GM18951 (cell line): ENCODE measurements at regions not wholly inside any gene's neighbourhood (a gene's known extent, or its start where the extent isn't known, plus 50 kb on each side); places are given as distances from the start of the nearest gene placed in this dataset.

Experiments
- POLR2A ChIP-seq: IDR thresholded peaks from 4 replicates; pipeline ENCODE4 v1.6.1; 2011; ENCODE audit warnings: mild to moderate bottlenecking; ENCODE audit not compliant: insufficient read length, insufficient read depth; ENCODE audit errors: extremely low read depth
- in situ Hi-C: fragments of 300-500 bp; cut with MboI; formaldehyde crosslinking; loops from one replicate; pipeline ENCODE4 v1.12.0; 2022; ENCODE audit warnings: low sequenced_read_pairs, mixed read lengths, inconsistent platforms; ENCODE audit not compliant: unreplicated experiment

GRCh38 chr7:118629898-118630438 is 405.5 kb downstream of the ANKRD7 start:
- in situ Hi-C loops = no loop called here
- TF ChIP-seq POLR2A = no peak

- TF ChIP-seq POLR2A = no peak
- in situ Hi-C loops = no loop called here
These were observed 417.9 kb downstream of the ANKRD7 start for GRCh38 chr7:118642396-118642795.

DNA sequence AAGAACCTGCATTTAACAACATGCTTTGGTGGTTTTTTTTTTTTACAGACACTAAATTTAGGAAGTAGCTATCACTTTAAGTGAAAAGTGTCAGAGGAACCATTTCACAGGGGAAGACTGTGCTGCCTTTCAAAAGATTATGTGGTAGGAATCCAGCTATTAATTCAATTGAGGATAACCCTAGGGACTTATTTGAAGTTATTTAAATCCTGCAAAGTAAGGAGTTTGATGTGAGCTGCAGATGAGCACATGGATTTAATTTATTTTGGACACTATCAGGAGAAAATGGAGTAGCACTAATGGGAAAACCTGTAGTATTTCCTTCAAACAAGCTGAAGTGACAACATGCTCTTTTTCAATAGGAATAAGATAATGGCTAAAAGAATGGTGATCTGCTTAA is 419.8 kb downstream of the ANKRD7 start:
- in situ Hi-C loops = no loop called here
- no peak for TF ChIP-seq POLR2A

- TF ChIP-seq POLR2A = no peak
- in situ Hi-C loops = no loop called here
These were observed 423.5 kb downstream of the ANKRD7 start for GRCh38 chr7:118648002-118648401.

GRCh38 chr7:118657391-118658005 is 433.0 kb downstream of the ANKRD7 start:
- in situ Hi-C loops = no loop called here
- no peak for TF ChIP-seq POLR2A

- in situ Hi-C loops = no loop called here
- TF ChIP-seq POLR2A = no peak
These were observed 437.8 kb downstream of the ANKRD7 start for GRCh38 chr7:118662266-118662665.

DNA sequence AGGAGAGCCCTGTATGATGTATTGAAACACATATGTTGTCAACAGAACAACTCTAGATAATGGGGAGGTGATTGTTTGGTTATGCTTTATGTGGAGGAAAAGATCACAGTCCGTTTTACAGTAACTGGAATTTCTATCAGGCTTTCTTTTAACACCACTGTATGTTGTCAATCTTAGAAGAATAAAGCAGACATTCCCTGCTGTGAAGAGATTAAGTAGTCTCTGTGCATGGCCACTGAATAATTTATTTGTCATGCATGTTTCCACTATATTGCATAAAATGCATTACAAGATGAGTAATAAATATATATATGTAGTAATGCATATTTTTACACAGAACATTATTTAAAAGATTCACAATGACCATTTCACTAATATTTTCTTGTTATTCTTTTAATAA is 440.0 kb downstream of the ANKRD7 start:
- in situ Hi-C loops = no loop called here

GRCh38 chr7:118671149-118671548 is 446.6 kb downstream of the ANKRD7 start:
- in situ Hi-C loops = no loop called here
- no peak for TF ChIP-seq POLR2A

More for the DNA sequence above, 440.0 kb downstream of the ANKRD7 start:
- TF ChIP-seq POLR2A = no peak

GRCh38 chr7:118684796-118685195 is 460.3 kb downstream of the ANKRD7 start:
- no peak for TF ChIP-seq POLR2A
- in situ Hi-C loops = no loop called here

DNA sequence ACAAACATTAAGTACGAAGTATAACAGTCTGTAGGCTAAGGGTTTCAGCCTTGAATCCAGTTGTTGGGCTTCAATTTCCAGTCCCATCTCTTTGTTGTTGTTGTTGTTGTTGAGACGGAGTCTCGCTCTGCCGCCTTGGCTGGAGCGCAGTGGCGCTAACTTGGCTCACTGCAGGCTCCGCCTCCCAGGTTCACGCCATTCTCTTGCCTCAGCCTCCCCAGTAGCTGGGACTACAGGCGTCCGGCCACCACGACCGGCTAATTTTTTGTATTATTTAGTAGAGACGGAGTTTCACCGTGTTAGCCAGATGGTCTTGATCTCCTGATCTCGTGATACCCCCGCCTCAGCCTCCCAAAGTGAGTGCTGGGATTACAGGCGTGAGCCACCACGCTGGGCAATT is 464.9 kb downstream of the ANKRD7 start:
- TF ChIP-seq POLR2A = no peak
- in situ Hi-C loops = no loop called here

- no peak for TF ChIP-seq POLR2A
- in situ Hi-C loops = no loop called here
These were observed 472.4 kb downstream of the ANKRD7 start for GRCh38 chr7:118696879-118697278.

DNA sequence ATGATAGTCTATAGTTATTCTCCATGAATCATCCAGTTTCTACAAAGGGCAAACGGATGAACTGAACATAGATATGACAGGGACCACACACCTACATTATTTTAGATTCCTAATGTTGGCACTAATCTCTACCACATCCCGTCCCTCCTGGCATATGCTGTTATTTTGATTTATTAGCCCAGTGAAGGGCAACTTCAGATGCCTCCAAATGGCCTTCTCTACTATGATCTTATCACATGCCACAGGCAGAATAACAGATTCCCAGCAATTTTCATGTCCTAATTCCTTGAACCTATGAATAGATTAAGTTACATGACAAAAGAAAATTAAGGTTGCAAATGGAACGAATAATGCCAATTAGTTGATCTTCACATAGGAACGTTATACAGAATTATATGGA is 474.7 kb downstream of the ANKRD7 start:
- no peak for TF ChIP-seq POLR2A
- in situ Hi-C loops = no loop called here

GRCh38 chr7:118708741-118709140 is 484.2 kb downstream of the ANKRD7 start:
- in situ Hi-C loops = no loop called here
- TF ChIP-seq POLR2A = no peak

DNA sequence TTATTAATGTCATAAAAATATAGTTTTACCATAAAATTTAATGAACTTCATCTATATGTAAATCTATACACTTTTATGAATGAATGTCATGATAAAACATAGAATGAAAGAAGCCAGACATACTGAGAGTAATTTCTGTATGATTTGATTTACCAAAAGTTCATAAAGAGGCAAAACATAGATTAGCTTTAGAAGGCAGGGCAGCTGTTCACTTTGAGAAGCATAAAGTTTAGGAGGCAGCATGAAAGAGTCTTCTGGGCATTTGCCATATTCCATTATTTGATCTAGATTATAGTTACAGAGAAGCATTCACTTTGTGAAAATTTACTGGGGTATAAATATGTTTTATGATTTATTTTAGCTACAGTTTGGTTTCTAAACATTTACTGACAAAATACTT is 487.2 kb downstream of the ANKRD7 start:
- in situ Hi-C loops = no loop called here
- TF ChIP-seq POLR2A = no peak
